NB4 (cell line): ENCODE measurements at regions not wholly inside any gene's neighbourhood (a gene's known extent, or its start where the extent isn't known, plus 50 kb on each side); places are given as distances from the start of the nearest gene placed in this dataset.

Experiments
- CTCF ChIP-seq: IDR thresholded peaks from one replicate; pipeline ENCODE4 v1.5.1; 2012; ENCODE audit warnings: low read depth, low read length
- POLR2A ChIP-seq: IDR thresholded peaks from 2 replicates; pipeline ENCODE4 v1.6.1; 2011; ENCODE audit warnings: mild to moderate bottlenecking; ENCODE audit not compliant: insufficient read length; ENCODE audit errors: extremely low read depth

GRCh38 chr7:156475666-156476065 lies 164.9 kb upstream of the RNF32 start:
- TF ChIP-seq CTCF (no peak), POLR2A (no peak)
